IMR-90 (cell line): ENCODE measurements at regions not wholly inside any gene's neighbourhood (a gene's known extent, or its start where the extent isn't known, plus 50 kb on each side); places are given as distances from the start of the nearest gene placed in this dataset.

Source experiments
- ATAC-seq: fragments of 200-7000 bp; cut with Tn5 transposase; 2 replicates; pipeline ENCODE4 v1.9.1; 2020; ENCODE audit warnings: low read depth, mild to moderate bottlenecking, moderate library complexity
- BruUV-seq: library from RNA; stranded (reverse); fragments of 400-500 nt; replicated peaks from 2 replicates; lab custom pipeline; 2021; lab: Mats Ljungman, UMichigan
- CTCF ChIA-PET: fragments of 300-600 bp; formaldehyde crosslinking; extraction: SDS; loops from one replicate; lab custom pipeline; 2021; ENCODE audit warnings: antibody characterized with exemption; lab: Yijun Ruan, JAX
- POLR2A ChIA-PET: fragments of 300-600 bp; sonication (Branson Sonifier 250); formaldehyde crosslinking; loops from one replicate; lab custom pipeline; 2022; ENCODE audit warnings: antibody characterized with exemption; ENCODE audit not compliant: unreplicated experiment; lab: Charles Lee
- DNase-seq: peaks from one replicate; pipeline ENCODE4 v3.0.0; 2013
- H2AFZ ChIP-seq: replicated peaks from 2 replicates; pipeline ENCODE3; 2013; ENCODE audit warnings: low read length, mild to moderate bottlenecking; ENCODE audit not compliant: poor library complexity
- H2AK5ac ChIP-seq: 2 replicates; pipeline ENCODE4 v1.6.1; 2013; ENCODE audit warnings: low read depth, low read length, inconsistent platforms
- H2AK9ac ChIP-seq: replicated peaks from 2 replicates; pipeline ENCODE3; 2013; ENCODE audit warnings: mild to moderate bottlenecking, low read depth, low read length, moderate library complexity; ENCODE audit not compliant: poor library complexity
- H2BK120ac ChIP-seq: 2 replicates; pipeline ENCODE4 v1.6.1; 2013; ENCODE audit warnings: low read depth, low read length, inconsistent platforms
- H2BK15ac ChIP-seq: 3 replicates; pipeline ENCODE4 v1.6.1; 2013; ENCODE audit warnings: low read depth, low read length, inconsistent platforms
- H2BK20ac ChIP-seq: 2 replicates; pipeline ENCODE4 v1.6.1; 2013; ENCODE audit warnings: low read depth, mild to moderate bottlenecking, inconsistent platforms, low read length, moderate library complexity
- H2BK5ac ChIP-seq: 2 replicates; pipeline ENCODE4 v1.6.1; 2013; ENCODE audit warnings: mild to moderate bottlenecking, low read depth, low read length, inconsistent platforms; ENCODE audit not compliant: poor library complexity, severe bottlenecking
- H3K14ac ChIP-seq: replicated peaks from 2 replicates; pipeline ENCODE4 v1.6.1; 2013; ENCODE audit warnings: low read depth, low read length, inconsistent platforms
- H3K18ac ChIP-seq: 2 replicates; pipeline ENCODE4 v1.6.1; 2013; ENCODE audit warnings: low read depth, low read length, control low read depth
- H3K23ac ChIP-seq: 2 replicates; pipeline ENCODE4 v1.6.1; 2013; ENCODE audit warnings: low read depth, low read length, inconsistent platforms
- H3K27ac ChIP-seq: 2 replicates; pipeline ENCODE4 v1.5.1; 2013; ENCODE audit warnings: mild to moderate bottlenecking, control low read depth, low read length; ENCODE audit not compliant: insufficient read depth
- H3K27me3 ChIP-seq: 2 replicates; pipeline ENCODE4 v1.6.1; 2013; ENCODE audit warnings: low read length; ENCODE audit not compliant: control insufficient read depth, insufficient read depth
- H3K36me3 ChIP-seq: 2 replicates; pipeline ENCODE4 v1.6.1; 2013; ENCODE audit warnings: low read length, mixed read lengths; ENCODE audit not compliant: control insufficient read depth, insufficient read depth
- H3K4ac ChIP-seq: 2 replicates; pipeline ENCODE4 v1.6.1; 2013; ENCODE audit warnings: low read depth, low read length, inconsistent platforms
- H3K4me1 ChIP-seq: 2 replicates; pipeline ENCODE4 v1.6.1; 2013; ENCODE audit warnings: low read length, mixed read lengths; ENCODE audit not compliant: control insufficient read depth, insufficient read depth
- H3K4me2 ChIP-seq: 2 replicates; pipeline ENCODE4 v1.6.1; 2013; ENCODE audit warnings: low read depth, mild to moderate bottlenecking, control low read depth, low read length, moderate library complexity
- H3K4me3 ChIP-seq: 2 replicates; pipeline ENCODE4 v1.5.1; 2013; ENCODE audit warnings: low read depth, mild to moderate bottlenecking, control low read depth, low read length, moderate library complexity; ENCODE audit not compliant: insufficient read depth
- H3K56ac ChIP-seq: 2 replicates; pipeline ENCODE4 v1.6.1; 2013; ENCODE audit warnings: low read length, inconsistent platforms; ENCODE audit not compliant: insufficient read depth; ENCODE audit errors: extremely low read depth
- H3K79me1 ChIP-seq, 2 experiments: 2 replicates each; pipeline ENCODE4 v1.6.1; 2013; ENCODE audit warnings: low read length in 2 of 2, inconsistent platforms in 1 of 2, low read depth in 1 of 2
- H3K9ac ChIP-seq: 2 replicates; pipeline ENCODE4 v1.6.1; 2013; ENCODE audit warnings: low read depth, low read length, control low read depth
- H3K9me1 ChIP-seq: 2 replicates; pipeline ENCODE4 v1.6.1; 2013; ENCODE audit warnings: low read length, inconsistent platforms; ENCODE audit not compliant: insufficient read depth
- H3K9me3 ChIP-seq: 2 replicates; pipeline ENCODE4 v1.6.1; 2013; ENCODE audit warnings: low read length; ENCODE audit not compliant: control insufficient read depth, insufficient read depth
- H4K20me1 ChIP-seq: 2 replicates; pipeline ENCODE4 v1.6.1; 2013; ENCODE audit warnings: low read length, inconsistent platforms; ENCODE audit not compliant: insufficient read depth
- H4K5ac ChIP-seq: 2 replicates; pipeline ENCODE4 v1.6.1; 2013; ENCODE audit warnings: mild to moderate bottlenecking, low read depth, low read length, control low read depth
- H4K8ac ChIP-seq, 2 experiments: 2 replicates each; pipeline ENCODE4 v1.6.1; 2013; ENCODE audit warnings: low read depth in 2 of 2, low read length in 2 of 2, control low read depth in 1 of 2, inconsistent platforms in 1 of 2
- H4K91ac ChIP-seq: 2 replicates; pipeline ENCODE4 v1.6.1; 2013; ENCODE audit warnings: low read depth, low read length, inconsistent platforms; ENCODE audit not compliant: insufficient read depth
- MAFK ChIP-seq: IDR thresholded peaks from 2 replicates; pipeline ENCODE4 v1.6.1; 2012; ENCODE audit warnings: low read depth, low read length, improper control_type of control experiment
- MAZ ChIP-seq: IDR thresholded peaks from 2 replicates; pipeline ENCODE4 v1.6.1; 2012; ENCODE audit warnings: low read depth, mild to moderate bottlenecking, low read length, improper control_type of control experiment, moderate library complexity, borderline replicate concordance
- POLR2A ChIP-seq: IDR thresholded peaks from 2 replicates; pipeline ENCODE4 v1.6.1; 2012; ENCODE audit warnings: mild to moderate bottlenecking, low read depth, low read length
- RAD21 ChIP-seq: IDR thresholded peaks from 2 replicates; pipeline ENCODE4 v1.6.1; 2012; ENCODE audit warnings: low read length, improper control_type of control experiment
- RFX5 ChIP-seq: IDR thresholded peaks from 2 replicates; pipeline ENCODE4 v1.8.0; 2012; ENCODE audit warnings: low read depth, mild to moderate bottlenecking, low read length, moderate library complexity
- WGBS, 2 experiments: methylation state at CpG; one replicate each; pipeline versions ENCODE4 v1.1.5 to v1.1.7; 2013; ENCODE audit warnings: missing lambda C conversion rate in 2 of 2; ENCODE audit not compliant: insufficient read length in 1 of 2; ENCODE audit errors: extremely low coverage in 2 of 2; 5-methylcytosine and 5-hydroxymethylcytosine counted together
- dilution Hi-C: fragments of 300-500 bp; cut with HindIII; formaldehyde crosslinking; loops from one replicate; pipeline ENCODE4 v1.14.3; 2018; ENCODE audit warnings: low sequenced_read_pairs; ENCODE audit not compliant: unreplicated experiment
- in situ Hi-C: fragments of 300-500 bp; cut with MboI; formaldehyde crosslinking; loops from 3 replicates; pipeline ENCODE4 v1.14.3; 2019; ENCODE audit warnings: low sequenced_read_pairs, inconsistent platforms, mixed read lengths
- intact Hi-C: fragments of 100-400 bp; cut with micrococcal nuclease; formaldehyde crosslinking; loops from 2 replicates; pipeline ENCODE4 v1.10.0; 2022

DNA sequence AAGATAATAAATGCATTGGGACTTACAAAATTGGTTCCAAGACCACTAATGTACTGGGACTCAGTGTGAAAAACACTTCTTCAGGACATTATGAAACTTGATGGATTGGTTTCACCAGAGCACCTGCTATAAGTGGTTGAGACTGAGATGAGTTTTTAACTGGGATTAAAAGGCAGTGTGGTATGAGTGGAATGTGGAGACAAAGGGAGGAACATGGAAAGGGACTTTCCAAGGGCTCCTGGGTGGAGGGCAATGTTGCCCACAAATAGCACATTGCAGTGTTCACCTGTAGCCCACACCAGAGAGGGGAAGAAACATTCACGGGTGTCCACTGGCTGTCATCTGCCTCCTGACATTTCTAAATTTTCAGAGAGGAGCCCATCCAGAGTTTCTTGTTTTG, 253.3 kb upstream of the TANK start:
- peaks cover 6% of the 10 kb centered on the region for H3K4me1 ChIP-seq
- no peak overlapping the region for H3K4ac ChIP-seq
- no peak overlapping the region for H2BK5ac ChIP-seq
- H3K9me3 ChIP-seq: no peaks in the 10 kb centered on the region
- no peaks in the 10 kb centered on the region for H3K36me3 ChIP-seq
- in situ Hi-C loops: no loop called here
- no peak overlapping the region for H2BK15ac ChIP-seq
- H3K27me3 ChIP-seq: no peaks in the 10 kb centered on the region
- no peak overlapping the region for H3K14ac ChIP-seq
- H2AFZ ChIP-seq: no peak overlapping the region
- TF ChIP-seq MAFK: no peak
- no peak for TF ChIP-seq POLR2A
- no peak for TF ChIP-seq MAZ
- no peak for TF ChIP-seq RFX5
- no peak for TF ChIP-seq RAD21
- H3K9me1 ChIP-seq: peaks cover 2% of the 10 kb centered on the region
- H2AK5ac ChIP-seq: no peak overlapping the region
- POLR2A ChIA-PET: no interaction called here
- no peak overlapping the region for H3K18ac ChIP-seq
- no peak overlapping the region for H2BK20ac ChIP-seq
- H4K91ac ChIP-seq: no peak overlapping the region
- no peak overlapping the region for H4K8ac ChIP-seq
- no peak overlapping the region for H4K5ac ChIP-seq
- H3K79me1 ChIP-seq: no peaks in the 10 kb centered on the region
- no peak overlapping the region for H3K4me3 ChIP-seq
- H4K20me1 ChIP-seq: no peaks in the 10 kb centered on the region
- no CpG with 5 or more reads among the region's 1 CpG for WGBS, 2 experiments
- H3K9ac ChIP-seq: no peak overlapping the region
- no peak overlapping the region for H3K23ac ChIP-seq
- BruUV-seq: no TSS peak
- no peak for ATAC-seq
- H3K27ac ChIP-seq: no peak overlapping the region
- intact Hi-C loops: no loop called here
- no peak for DNase-seq
- dilution Hi-C loops: no loop called here
- H3K56ac ChIP-seq: no peak overlapping the region
- CTCF ChIA-PET: no interaction called here
- no peak overlapping the region for H2BK120ac ChIP-seq
- no peak overlapping the region for H2AK9ac ChIP-seq
- no peak overlapping the region for H3K4me2 ChIP-seq
